ENCODE measurements at regions not wholly inside any gene's neighbourhood (a gene's known extent, or its start where the extent isn't known, plus 50 kb on each side); places are given as distances from the start of the nearest gene placed in this dataset.
"Not testable (repeated sequence)": the region's sequence is repeated elsewhere in the genome, so short reads cannot be mapped to it uniquely, and the experiment has no call there.

DNA sequence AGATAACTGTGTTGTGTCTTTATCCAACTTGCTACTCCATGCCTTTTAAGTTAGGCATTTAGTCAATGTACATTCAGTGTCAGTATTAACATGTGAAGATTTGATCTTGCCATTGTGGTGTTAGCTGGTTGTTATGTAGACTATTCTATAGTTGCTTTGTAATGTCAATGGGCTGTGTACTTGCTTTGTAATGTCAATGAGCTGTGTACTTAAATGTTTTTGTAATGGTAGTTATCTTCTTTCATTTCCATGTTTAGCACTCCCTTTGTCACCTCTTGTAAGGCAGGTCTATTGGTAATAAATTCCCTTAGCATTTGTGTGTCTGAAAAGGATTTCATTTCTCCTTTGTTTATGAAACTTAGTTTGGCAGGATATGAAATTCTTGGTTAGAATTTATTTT, 53.4 kb downstream of the MC4R start:
- DNase-seq: no peak

DNA sequence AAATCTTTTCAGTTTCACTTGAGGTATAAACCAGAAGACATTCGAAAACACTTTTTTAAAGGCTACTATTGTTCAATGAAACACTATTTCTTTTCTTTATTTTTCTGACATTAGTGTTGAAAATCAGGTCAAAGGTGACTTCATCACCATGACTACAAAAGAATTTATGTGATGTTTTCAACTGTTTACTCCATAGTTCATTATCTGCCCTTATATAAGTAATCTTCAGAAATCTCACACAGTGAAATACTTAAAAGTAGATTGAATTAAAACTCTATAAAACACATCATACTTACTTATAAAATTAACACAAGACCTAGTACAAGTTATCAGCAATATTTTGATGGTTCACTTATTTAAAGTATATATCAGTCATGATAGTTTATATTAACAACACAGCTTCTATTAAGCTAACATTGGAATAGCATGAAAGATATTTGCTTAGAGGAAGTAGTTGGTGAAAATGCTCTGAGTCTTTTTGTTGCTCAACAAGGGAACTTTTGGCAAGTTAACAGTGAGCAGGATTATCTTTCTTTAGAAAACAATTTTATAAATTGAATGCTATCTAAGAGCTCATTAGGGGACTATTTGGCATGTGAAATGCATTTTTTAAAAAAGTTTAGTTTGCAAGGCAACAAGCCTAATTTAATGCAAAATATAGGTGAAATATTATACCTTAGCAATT, 60.8 kb downstream of the MC4R start:
- no peak for DNase-seq

DNA sequence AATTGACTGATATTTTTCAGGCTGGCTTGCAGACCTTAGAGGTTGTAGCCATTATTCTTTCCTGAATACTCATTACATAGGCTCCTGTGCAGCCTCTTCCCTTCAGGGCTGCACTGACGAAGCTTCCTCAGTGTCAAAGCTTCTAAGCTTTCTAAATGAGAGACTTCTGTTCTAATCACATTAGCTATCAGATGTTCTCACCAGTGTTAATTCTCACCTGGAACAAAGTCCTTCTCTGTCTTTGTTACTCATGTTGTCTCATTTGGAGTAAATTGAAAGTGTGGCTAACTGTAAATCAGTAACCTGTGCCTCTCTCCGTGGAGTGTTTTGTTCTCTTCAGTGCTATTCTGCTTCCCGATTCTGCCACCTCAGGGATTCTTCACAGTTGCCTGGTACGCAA, 76.9 kb downstream of the MC4R start:
- no peak for DNase-seq

DNA sequence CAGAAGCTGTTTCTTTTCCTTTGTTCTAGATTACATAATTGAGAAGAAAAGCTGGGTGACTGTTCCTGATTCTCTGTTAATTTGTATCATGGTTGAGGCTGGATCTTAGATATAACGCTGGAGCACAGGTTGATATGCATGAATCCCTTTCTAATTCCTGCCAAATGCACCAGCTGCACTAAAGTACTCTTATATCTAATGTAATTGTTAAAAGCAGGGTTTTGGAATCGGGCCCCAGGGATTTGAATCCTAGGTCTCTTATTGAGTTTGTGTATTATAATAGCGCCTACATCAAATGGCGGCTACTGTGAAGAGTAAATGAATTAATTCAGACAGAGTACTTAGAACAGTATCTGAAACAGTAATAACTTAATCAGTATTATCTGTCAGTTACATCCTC, 80.4 kb downstream of the MC4R start:
- no peak for DNase-seq

DNA sequence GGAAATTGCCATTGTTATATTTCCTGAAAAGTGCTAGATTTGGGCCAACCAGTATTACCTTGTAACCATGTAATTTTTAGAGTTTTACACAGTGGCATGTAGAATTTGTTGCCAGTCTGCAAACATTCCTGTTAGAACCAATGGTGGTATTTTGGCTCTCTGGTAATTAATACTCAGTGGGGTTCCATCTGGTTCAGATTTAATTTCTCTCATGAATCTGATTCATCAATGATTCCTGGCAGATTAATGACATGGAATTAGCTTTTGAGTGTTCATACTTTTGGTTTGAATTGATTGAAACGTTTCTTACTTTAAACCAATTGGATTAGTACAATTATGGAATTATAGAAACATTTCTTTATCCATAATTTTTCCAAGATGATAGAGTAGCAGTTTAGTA, 93.2 kb downstream of the MC4R start:
- no peak for DNase-seq

DNA sequence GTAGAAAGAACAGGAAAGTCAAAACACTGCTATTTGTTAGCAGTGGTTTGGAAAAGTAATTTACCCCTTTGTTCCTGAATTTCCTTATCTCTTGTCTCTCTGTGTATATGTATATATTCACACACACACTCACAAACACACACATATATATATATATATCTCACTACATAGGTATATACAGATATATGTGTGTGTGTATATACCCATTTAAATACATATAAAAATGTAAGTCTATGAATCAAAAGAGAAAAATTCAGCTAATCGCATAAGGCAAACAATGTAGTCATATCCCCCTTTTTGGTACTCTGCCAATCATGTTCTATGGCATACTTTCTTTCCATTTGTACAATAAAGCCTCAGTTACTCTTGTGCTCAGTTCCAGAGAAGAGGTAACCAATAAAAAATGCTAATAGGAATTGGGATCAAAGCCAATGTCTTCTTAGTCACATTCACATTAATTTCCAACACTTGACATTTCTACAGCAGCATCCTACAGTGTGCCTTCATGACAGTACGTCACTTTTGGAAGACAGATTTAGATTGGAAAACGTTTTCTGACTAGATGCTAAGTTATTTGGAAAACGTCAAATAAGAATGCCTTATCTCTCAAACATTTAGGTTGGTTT, 94.6 kb downstream of the MC4R start:
- no peak for DNase-seq

DNA sequence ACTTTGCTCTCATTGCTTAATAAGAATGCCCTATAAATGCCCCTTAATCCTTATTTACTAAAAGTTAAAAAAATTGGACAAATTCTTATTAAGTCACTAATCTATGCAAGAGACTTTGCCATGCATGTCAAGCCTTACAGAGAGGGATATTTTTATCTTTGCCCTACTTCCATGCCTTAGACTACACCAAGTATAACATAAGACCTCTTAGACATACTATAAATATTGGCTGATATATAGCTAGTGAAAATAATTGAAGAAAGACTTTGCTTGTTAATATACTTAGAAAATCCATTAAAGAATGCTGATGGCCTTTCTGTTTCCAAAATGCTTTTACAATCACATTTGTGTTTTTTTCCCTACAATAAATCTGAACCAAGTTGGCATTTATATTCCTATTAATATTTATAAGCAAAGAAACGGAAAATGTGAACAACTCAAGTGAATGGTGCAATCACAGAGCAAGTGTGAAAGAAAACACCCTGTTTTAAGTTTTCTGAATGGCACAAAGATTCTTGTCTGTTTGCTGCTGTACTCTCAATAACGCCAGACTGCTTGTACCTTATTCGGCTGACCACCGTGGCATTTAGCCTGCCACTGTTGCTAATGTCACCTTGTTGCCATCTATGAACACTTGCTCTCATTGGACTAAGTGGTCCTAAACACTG, 105.0 kb downstream of the MC4R start:
- DNase-seq: no peak

DNA sequence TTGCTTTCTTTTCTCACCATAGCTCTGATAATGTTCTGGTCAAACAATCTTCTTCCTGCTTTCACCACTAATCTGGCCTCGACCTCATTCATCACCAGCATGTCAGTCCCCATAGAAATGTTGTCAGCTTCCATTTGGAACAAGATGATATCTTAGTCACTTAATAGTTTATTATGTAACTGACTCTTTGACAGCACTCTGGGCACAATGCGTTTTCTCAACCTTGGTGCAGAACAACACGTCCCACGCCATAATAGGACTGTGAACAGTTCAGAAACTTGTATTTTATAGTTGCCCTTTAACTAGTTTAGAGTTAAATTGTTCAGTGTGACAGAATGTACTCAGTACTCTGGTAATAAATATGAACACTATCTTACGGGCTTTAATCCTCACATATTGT, 106.0 kb downstream of the MC4R start:
- no peak for DNase-seq

DNA sequence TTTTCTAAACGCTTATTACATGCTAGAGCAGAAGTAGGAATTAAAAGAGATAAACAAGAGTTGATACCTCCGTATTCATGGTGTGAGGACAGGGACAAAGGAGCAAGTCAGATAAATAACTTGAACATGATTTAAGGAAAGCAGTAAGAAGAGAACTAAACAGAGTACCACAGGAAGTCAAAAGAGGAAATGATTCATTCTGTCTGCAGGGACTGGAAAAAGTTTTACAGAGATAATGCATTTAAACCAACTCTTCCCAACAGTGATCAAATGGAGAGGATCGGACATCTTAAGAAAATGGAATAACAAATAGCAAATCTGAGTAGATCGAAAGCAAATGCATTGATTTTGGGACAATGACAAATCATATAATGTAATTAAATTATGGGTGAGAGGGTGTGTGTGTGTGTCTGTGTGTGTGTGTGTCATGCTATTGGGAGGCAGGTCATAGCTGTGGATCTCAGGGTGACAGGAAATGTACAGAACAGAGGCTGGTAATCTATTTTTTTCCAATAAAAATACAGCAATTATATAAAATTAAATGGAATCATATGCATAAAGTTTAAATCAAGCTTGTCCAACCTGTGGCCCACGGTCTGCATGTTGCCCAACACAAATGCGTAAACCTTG, 113.4 kb downstream of the MC4R start:
- DNase-seq: no peak

DNA sequence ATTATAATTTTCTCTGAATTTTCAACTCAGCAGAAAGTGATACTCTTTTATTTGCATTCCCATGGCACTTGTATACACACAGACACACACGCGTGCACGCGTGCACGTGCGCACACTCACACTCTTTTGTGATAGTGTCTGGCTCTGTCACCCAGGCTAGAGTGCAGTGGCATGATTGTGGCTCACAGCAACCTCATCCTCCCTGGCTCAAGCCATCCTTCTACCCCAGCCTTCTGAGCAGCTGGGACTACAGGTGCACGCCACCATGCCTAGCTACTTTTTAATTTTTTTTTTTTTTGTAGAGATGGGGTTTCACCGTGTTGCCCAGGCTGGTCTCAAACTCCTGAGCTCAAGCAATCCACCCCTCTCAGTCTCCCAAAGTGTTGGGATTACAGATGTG, 123.2 kb downstream of the MC4R start:
- no peak for DNase-seq

DNA sequence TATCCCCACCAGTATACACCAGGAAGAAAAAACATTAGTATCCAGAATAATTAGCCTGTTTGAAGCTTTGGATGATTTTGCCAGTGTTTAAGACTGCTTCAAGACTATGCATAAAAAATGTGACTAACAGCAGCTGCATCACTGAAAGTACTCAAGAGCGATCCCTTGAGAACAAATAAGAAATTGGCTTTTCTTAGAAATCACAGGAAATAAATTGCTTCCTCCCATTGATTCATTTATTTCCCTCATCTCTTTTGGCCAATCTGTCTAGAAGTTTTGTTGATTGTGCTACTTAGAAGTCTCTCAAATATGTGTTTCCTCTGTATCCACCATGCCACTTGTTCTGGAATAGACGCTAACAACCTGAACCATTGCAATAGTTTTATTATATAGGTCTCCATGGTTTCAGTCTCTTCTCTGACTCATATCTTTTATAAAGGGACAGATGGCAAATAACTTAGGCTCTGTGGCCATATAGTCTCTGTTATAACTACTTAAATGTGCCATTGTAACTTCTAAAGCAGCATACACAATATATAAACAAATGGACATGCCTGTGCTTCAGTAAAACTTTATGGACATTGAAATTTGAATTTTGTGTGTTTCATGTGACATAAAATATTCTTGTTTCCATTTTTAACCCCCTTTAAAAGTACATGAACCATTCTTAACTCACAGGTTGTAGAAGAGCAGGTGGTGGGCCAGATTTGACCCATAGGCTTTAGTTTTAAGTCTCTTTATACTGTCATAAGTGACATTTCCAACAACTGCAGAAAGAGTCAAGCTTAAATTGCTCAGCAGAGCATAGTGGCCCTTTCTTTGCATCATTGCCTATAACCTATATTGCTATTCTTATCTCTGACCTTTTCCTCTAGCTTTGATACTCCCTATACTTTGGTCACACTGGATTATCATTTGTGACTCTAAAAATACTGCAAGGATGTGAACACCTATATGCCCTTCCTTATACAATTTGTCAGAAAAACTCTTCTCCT, 123.9 kb downstream of the MC4R start:
- no peak for DNase-seq

DNA sequence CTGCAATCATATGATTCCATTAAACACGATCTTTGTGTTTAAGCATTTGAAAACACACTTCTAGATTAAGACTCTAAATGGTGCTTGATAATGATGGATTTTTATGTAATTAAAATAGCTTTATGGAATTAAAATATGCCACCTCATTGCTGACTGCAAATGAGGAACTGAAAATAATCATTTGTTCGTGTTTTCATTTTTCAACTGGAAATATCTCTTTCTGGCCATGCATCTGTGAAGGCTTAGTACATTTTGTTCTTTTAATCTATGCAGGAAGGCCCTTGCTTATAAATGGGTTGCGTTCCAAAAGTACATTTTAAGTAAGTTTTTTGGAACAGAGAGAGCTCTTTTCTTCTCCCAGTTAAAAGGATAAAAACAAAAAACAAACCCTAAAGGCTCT, 125.5 kb downstream of the MC4R start:
- no peak for DNase-seq

DNA sequence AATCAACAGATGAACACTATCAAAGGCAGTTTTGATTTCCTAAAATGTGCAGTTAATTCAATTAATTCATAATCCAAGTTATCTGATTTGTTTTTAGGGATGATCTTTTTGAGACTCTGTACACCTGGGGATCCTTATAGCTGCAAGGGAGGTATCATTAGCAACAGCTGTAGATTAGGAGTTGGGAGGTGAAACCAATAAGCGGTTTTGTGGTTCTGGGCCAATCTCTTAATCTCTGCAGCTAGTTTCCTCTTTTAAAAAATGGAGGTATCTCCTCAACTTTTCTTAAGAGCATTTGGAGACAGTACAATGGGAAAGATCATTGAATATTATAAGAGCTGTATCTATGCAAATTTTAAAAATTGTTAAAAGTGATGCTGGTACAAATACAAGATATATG, 126.0 kb downstream of the MC4R start:
- DNase-seq: no peak

DNA sequence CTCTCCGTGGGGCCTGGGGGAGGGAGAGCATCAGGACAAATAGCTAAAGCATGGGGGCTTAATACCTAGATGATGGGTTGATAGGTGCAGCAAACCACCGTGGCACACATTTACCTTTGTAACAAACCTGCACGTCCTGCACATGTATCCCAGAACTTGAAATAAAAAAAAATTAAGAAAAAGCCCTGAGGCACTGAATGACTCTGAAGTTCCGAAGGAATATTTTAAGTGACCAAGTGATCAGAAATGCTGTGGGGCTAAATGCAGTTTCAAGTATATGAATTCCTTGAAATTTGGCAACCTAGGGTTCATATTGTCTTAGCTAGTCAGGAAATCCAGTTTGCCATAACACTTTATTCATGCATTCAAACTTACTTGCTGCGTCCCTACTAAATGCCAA, 127.5 kb downstream of the MC4R start:
- DNase-seq: no peak

DNA sequence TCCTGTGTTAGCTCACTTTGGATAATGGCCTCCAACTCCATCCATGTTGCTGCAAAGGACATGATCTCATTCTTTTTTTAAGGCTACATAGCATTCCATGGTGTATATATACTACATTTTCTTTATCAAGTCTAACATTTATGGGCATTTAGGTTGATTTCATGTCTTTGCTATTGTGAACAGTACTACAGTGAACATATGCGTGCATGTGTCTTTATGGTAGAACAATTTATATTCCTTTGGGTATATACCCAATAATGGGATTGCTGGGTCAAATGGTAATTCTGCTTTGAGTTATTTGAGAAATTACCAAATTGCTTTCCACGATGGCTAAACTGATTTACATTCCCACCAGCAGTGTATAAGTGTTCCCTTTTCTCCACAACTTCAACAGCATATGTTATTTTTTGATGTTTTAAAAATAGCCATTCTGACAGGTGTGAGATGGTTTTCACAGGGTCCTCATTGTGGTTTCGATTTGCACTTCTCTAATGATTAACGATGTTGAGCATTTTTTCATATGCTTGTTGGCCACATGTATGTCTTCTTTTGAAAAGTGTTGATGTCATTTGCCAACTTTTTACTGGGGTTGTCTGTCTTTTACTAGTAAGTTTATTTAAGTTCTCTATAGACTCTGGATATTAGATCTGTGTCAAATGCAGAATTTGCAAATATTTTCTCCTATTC, 133.4 kb downstream of the MC4R start:
- DNase-seq: not testable (repeated sequence)

DNA sequence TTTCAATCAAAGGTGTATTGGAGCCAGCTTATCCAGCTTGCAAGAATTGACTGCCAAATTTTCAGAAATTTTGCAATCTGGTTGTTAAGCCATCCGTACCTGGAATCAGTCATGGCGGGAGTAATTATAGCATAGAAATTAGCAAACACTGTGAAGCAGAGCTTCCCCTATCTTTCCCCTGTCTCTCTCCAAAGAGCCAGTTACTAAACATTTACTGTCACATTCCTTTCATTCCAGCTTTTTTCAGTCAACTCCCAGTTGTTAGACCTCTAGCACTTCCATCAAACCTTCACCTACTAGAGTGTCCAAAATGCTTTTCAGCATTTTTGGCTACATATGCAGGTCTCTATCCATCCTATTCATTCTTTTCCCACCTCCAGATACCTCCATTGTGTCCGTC, 137.4 kb downstream of the MC4R start:
- no peak for DNase-seq

DNA sequence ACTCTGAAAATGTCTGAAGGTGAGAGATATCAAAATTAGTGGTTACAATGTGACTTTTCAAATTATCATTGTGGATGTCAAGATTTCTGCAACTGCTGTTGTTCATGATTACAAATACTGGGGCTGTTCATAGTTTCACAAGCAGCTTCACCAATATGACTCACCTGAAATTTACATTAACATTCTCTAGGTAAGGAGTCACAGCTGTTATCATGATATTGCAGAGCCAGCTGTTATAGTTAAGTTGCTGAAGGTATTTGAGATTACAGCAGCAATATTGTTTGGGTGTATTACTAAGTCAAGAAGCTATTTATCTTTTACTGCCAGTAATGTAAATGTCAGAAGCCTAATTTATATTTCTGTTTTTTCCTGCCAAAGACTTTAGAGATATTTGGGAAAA, 140.0 kb downstream of the MC4R start:
- no peak for DNase-seq

DNA sequence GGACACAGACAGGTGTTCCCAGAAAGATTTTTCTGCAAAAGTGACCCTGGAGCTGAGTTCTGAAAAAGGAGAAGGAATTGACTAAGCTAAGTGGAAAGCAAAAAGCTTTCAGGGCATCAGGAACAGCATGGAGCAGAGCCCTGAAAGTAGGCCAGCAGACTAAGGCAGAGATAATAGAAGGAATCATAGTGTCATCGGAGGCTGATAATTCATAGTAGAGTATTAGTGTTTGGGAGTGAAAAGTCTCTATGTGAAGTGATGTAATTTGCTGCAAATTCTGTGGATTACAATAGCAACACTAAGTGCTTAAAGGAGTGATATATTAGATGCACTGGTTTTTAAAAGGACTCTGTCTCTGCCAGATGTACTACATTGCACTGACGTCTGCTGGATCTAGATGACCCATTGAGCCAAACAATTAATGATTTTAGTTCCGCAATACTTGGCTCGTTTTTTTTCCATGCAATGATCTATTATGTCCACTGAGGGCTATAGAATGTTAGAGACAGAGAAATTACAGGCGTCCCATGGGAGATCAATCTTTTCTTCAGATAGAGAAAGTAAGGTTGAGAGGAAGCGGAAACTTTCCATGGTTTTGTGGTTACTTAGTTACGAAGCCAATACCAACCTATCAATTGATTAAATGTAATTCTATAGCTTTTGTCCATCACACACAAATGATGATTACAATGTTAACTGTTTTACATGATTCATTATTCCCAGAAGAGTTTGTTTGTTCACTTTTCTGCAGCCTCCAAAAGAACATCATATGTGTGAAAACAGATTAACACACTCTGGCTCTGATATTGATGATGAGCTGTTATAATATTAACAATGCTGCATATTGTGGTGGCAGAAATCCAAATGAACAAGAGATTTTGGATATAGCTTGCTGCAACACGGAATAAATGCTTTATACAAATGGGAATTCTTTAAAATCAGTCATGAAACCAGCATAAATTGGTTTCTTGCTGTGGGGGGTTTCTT, 143.7 kb downstream of the MC4R start:
- no peak for DNase-seq

DNA sequence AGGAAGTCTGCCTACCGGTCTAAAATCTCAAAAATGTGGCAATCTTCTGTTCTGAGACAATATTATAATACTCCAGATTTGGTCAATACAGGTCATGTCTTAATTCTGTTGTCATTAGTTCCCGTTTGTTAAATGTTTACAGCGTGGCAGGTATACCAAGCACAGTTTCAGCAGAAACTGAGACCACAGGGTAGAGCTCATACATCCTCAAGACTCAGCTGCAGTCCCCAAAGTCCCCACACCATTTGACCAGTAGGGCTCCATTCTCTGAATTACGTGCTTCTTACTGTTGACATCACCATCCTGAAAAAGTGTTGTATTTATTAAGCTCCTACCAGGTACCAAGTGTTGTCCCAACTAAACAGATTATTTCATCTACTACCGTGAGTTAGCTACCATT, 157.1 kb downstream of the MC4R start:
- no peak for DNase-seq

DNA sequence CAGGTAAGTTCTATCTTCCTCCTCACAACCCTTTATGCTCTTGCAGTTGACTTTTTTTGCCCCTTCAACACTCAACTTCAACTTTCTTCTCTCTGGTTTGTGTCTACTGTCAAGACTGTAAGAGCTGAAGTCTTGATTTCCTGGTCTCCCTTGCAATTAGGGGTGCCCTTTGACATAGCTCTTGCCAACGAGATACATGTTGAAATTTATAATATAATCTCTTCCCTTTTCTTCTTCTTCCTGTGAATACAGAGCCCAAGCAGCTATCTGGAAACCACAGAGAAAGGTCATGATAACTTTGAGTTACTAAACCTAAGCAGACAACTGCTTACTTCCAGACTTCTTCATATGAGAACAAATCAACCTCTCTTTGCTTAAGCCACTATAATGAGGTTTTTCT, 163.5 kb downstream of the MC4R start:
- no peak for DNase-seq

DNA sequence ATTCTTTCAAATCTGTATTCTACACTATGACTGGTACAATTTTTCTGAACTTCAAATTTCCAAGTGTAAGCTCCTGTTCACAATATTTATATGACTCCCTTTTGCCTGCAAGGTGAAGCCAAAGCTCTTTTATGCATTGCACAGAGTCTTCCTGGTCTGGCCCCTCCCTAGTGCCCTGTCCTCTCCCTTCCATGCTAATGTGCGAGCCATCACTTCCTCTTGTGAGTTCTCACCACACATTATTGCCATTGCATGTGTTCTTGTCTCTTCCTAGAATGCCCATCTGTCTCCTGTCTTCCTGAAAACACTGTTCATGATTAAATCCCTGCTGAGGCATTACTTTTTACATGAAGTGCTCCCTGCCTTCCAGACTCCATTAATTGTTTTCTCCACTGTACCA, 169.9 kb downstream of the MC4R start:
- no peak for DNase-seq

Data from GOT3 (cell line).